ENCODE measurements at regions not wholly inside any gene's neighbourhood (a gene's known extent, or its start where the extent isn't known, plus 50 kb on each side); places are given as distances from the start of the nearest gene placed in this dataset.

- TF ChIP-seq CTCF (conservative IDR thresholded peaks at IDR 0.05; ENCODE audit: low read length) = no peak
- no peak for TF ChIP-seq EZH2phosphoT487 (IDR thresholded peaks at IDR 0.05; ENCODE audit: borderline replicate concordance, low read depth, low read length)
These were observed 525.1 kb upstream of the PRR20A start for GRCh38 chr13:56615572-56615971.
